ENCODE measurements at regions not wholly inside any gene's neighbourhood (a gene's known extent, or its start where the extent isn't known, plus 50 kb on each side); places are given as distances from the start of the nearest gene placed in this dataset.
"Not testable (repeated sequence)": the region's sequence is repeated elsewhere in the genome, so short reads cannot be mapped to it uniquely, and the experiment has no call there.

DNA sequence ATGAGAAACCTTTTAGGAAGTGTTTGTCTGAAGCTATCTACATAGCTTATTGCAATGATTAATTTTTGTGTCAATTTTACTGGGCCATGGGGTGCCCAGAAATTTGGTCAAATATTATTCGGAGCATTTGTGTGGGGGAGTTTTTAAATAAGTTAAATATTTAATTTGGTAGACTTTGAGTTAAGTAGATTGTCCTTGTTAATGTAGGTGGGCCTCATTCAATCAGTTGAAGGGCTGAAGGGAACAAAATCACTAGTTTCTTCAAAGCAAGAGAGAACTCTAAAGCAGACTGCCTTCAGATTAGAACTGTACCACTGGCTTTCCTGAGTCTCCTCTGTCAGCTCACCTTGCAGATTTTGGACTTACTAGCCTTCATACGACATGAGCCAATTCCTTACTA is 1008.6 kb upstream of the ADAMTS5 start:
- H3K4me1 ChIP-seq (ENCODE audit: control insufficient read depth, insufficient read depth, low read length), result no peaks in the 10 kb centered on the region
- TF ChIP-seq CTCF (conservative IDR thresholded peaks at IDR 0.05), result no peak
- no peaks in the 10 kb centered on the region for H3K36me3 ChIP-seq (ENCODE audit: control insufficient read depth, insufficient read depth, low read length)
- Mint-ChIP-seq H3K27ac (no peak overlapping the region), H3K4me3 (no peak overlapping the region), H3K9me3 (peaks cover 10% of the 10 kb centered on the region), H3K4me1 (no peaks in the 10 kb centered on the region), H3K27me3 (ENCODE audit: insufficient read depth) (no peaks in the 10 kb centered on the region), H3K36me3 (ENCODE audit: low read depth) (peaks cover 4% of the 10 kb centered on the region)
- H3K9me3 ChIP-seq (ENCODE audit: control insufficient read depth, low read length), result no peaks in the 10 kb centered on the region
- no peak overlapping the region for H3K4me3 ChIP-seq (ENCODE audit: low read length)
- 90 to 95% methylated on average over 2 of the region's 2 CpGs for WGBS, 2 experiments (ENCODE audit: insufficient coverage in 1 of 2, insufficient read length in 1 of 2)
- no peak overlapping the region for H3K9ac ChIP-seq (ENCODE audit: extremely low read depth, low read length, poor library complexity, severe bottlenecking)
- no peaks in the 10 kb centered on the region for H3K27me3 ChIP-seq (ENCODE audit: control insufficient read depth, insufficient read depth, low read length, poor library complexity, severe bottlenecking)
- H3K27ac ChIP-seq (ENCODE audit: low read depth, low read length), result no peak overlapping the region
- DNase-seq, result no peak

- H3K9me3 ChIP-seq (ENCODE audit: control insufficient read depth, low read length); H3K27ac Mint-ChIP-seq; H3K9ac ChIP-seq (ENCODE audit: extremely low read depth, low read length, poor library complexity, severe bottlenecking); H3K4me1 ChIP-seq (ENCODE audit: control insufficient read depth, insufficient read depth, low read length); DNase-seq; H3K27me3 Mint-ChIP-seq (ENCODE audit: insufficient read depth); H3K27ac ChIP-seq (ENCODE audit: low read depth, low read length); H3K4me3 Mint-ChIP-seq; H3K4me1 Mint-ChIP-seq; H3K4me3 ChIP-seq (ENCODE audit: low read length); H3K36me3 ChIP-seq (ENCODE audit: control insufficient read depth, insufficient read depth, low read length); H3K36me3 Mint-ChIP-seq (ENCODE audit: low read depth); H3K27me3 ChIP-seq (ENCODE audit: control insufficient read depth, insufficient read depth, low read length, poor library complexity, severe bottlenecking): not testable (repeated sequence)
- 100% methylated on average over 1 of the region's 1 CpG; no CpG with 5 or more reads in 1 of the 2 experiments for WGBS, 2 experiments (ENCODE audit: insufficient coverage in 1 of 2, insufficient read length in 1 of 2)
- H3K9me3 Mint-ChIP-seq, result peaks cover 10% of the 10 kb centered on the region
These were observed 1007.3 kb upstream of the ADAMTS5 start for GRCh38 chr21:27974152-27974551.

DNA sequence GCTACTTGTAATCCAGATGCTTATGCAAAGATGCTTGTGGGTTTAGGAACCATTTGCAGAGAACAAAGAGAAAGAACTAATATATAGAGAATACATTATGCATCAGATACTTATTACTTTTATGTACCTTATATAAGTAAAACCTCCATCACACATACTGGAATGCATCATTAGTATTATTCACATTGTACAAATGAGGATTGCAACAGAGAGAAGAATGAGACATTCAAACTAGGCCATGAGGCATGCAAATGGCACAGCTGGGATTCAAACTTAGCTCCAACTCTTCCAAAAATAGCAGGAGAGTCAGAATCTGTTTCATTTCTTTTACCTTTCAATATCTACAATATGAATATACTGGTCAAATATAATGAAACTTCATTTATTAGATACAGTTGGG is 1001.4 kb upstream of the ADAMTS5 start:
- peaks cover 11% of the 10 kb centered on the region for H3K9me3 Mint-ChIP-seq
- not testable (repeated sequence) for H3K27ac Mint-ChIP-seq; H3K9me3 ChIP-seq (ENCODE audit: control insufficient read depth, low read length); H3K4me3 ChIP-seq (ENCODE audit: low read length); H3K9ac ChIP-seq (ENCODE audit: extremely low read depth, low read length, poor library complexity, severe bottlenecking); H3K4me1 ChIP-seq (ENCODE audit: control insufficient read depth, insufficient read depth, low read length); H3K27me3 ChIP-seq (ENCODE audit: control insufficient read depth, insufficient read depth, low read length, poor library complexity, severe bottlenecking); H3K36me3 Mint-ChIP-seq (ENCODE audit: low read depth); DNase-seq; H3K4me1 Mint-ChIP-seq; H3K27ac ChIP-seq (ENCODE audit: low read depth, low read length); H3K4me3 Mint-ChIP-seq; H3K36me3 ChIP-seq (ENCODE audit: control insufficient read depth, insufficient read depth, low read length); H3K27me3 Mint-ChIP-seq (ENCODE audit: insufficient read depth)

- Histone ChIP-seq H3K4me3 (ENCODE audit: low read length) (no peak overlapping the region), H3K9me3 (ENCODE audit: control insufficient read depth, low read length) (peaks cover 1% of the 10 kb centered on the region), H3K27ac (ENCODE audit: low read depth, low read length) (no peak overlapping the region), H3K4me1 (ENCODE audit: control insufficient read depth, insufficient read depth, low read length) (no peaks in the 10 kb centered on the region), H3K36me3 (ENCODE audit: control insufficient read depth, insufficient read depth, low read length) (no peaks in the 10 kb centered on the region), H3K27me3 (ENCODE audit: control insufficient read depth, insufficient read depth, low read length, poor library complexity, severe bottlenecking) (no peaks in the 10 kb centered on the region), H3K9ac (ENCODE audit: extremely low read depth, low read length, poor library complexity, severe bottlenecking) (no peak overlapping the region)
- TF ChIP-seq CTCF (conservative IDR thresholded peaks at IDR 0.05), result no peak
- Mint-ChIP-seq H3K4me3 (no peak overlapping the region), H3K27ac (no peak overlapping the region), H3K27me3 (ENCODE audit: insufficient read depth) (no peaks in the 10 kb centered on the region), H3K9me3 (peaks cover 5% of the 10 kb centered on the region), H3K4me1 (no peaks in the 10 kb centered on the region), H3K36me3 (ENCODE audit: low read depth) (no peaks in the 10 kb centered on the region)
- 84 to 87% methylated on average over 3 of the region's 3 CpGs for WGBS, 2 experiments (ENCODE audit: insufficient coverage in 1 of 2, insufficient read length in 1 of 2)
- DNase-seq, result no peak
These were observed 987.8 kb upstream of the ADAMTS5 start for GRCh38 chr21:27954543-27955165.

All from endodermal cell (in vitro differentiated cells).